Stimulated activated naive B cell treated with anti-CD40 and anti-IgM and Interleukin-4, amounts not matched to agents 10 μg/mL and 1 μg/mL and 100 μg/mL, for 72 hours (primary cell): ENCODE measurements at regions not wholly inside any gene's neighbourhood (a gene's known extent, or its start where the extent isn't known, plus 50 kb on each side); places are given as distances from the start of the nearest gene placed in this dataset.
"Not testable (repeated sequence)": the region's sequence is repeated elsewhere in the genome, so short reads cannot be mapped to it uniquely, and the experiment has no call there.

Source experiments
- ATAC-seq, 2 donors: fragments of 150-1000 bp; cut with Tn5 transposase; replicated peaks; 2 replicates each; pipeline ENCODE4 v1.10.0; 2021; ENCODE audit warnings: moderate library complexity in 1 of 2
- DNase-seq: peaks from one replicate; pipeline ENCODE4 v3.0.0; 2021
- H3K27ac Mint-ChIP-seq: one replicate; pipeline ENCODE4 v1.8.0; 2022; ENCODE audit warnings: mild to moderate bottlenecking, mixed read lengths
- H3K27me3 Mint-ChIP-seq, 2 donors: one replicate each; pipeline ENCODE4 v1.8.0; 2022; ENCODE audit warnings: mixed read lengths in 2 of 2
- H3K36me3 Mint-ChIP-seq, 2 donors: one replicate each; pipeline ENCODE4 v1.8.0; 2022; ENCODE audit warnings: mixed read lengths in 2 of 2, mild to moderate bottlenecking in 1 of 2
- H3K4me1 Mint-ChIP-seq, 2 donors: one replicate each; pipeline ENCODE4 v1.8.0; 2022; ENCODE audit warnings: mixed read lengths in 2 of 2, mild to moderate bottlenecking in 1 of 2
- H3K4me3 Mint-ChIP-seq, 2 donors: one replicate each; pipeline ENCODE4 v1.8.0; 2022; ENCODE audit warnings: mild to moderate bottlenecking in 2 of 2, mixed read lengths in 2 of 2, moderate library complexity in 1 of 2
- H3K9me3 Mint-ChIP-seq, 2 donors: one replicate each; pipeline ENCODE4 v1.8.0; 2022; ENCODE audit warnings: mixed read lengths in 2 of 2, mild to moderate bottlenecking in 1 of 2

DNA sequence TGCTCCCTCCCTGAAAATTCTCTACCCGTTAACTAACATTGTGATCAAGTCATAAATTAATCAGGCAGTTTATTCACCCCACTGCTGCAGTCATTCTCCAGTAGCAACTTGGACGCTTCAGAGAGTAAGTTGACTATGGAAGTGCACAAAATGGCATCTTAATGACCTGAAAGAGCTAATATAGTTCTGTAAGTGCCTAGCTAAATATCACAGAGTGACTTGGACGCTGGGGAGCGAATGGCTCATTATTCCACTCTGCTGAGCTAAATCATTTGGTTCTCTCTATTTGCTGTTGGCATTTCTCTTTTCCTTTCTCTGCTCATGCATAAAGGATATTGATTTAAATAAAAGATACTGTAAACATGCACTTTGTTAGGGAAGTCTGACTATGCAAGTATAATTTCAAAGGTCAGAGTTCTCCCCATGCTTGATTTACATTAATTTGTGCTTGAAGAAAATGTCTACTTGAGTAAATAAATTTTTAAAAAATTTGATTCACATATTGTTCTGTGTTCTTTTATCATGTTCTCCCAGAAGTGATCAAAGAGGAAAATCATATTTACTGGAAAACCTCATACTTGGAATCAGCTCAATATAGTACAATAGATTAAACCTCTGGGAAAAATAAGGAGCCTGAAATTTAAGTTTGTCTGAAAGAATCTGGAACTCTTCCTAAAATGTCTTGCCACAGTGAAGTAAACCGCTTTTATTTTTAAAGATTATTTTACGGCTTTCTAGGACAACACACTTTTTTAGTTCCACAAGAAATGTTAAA is 169.5 kb upstream of the HAPLN1 start:
- ATAC-seq: no peak
- H3K27me3 Mint-ChIP-seq: no peaks in the 10 kb centered on the region
- H3K4me1 Mint-ChIP-seq: no peaks in the 10 kb centered on the region
- H3K4me3 Mint-ChIP-seq: no peak overlapping the region
- no peaks in the 10 kb centered on the region for H3K9me3 Mint-ChIP-seq
- DNase-seq: no peak
- H3K36me3 Mint-ChIP-seq: no peaks in the 10 kb centered on the region
- H3K27ac Mint-ChIP-seq: no peak overlapping the region

GRCh38 chr5:83877911-83878706 is 157.5 kb upstream of the HAPLN1 start:
- Mint-ChIP-seq H3K27me3 (no peaks in the 10 kb centered on the region), H3K4me1 (no peaks in the 10 kb centered on the region)
- no peak for ATAC-seq

GRCh38 chr5:83871533-83872395 is 151.1 kb upstream of the HAPLN1 start:
- DNase-seq (no peak), ATAC-seq (no peak)
- Mint-ChIP-seq H3K36me3 (no peaks in the 10 kb centered on the region), H3K4me3 (no peak overlapping the region), H3K27me3 (peaks cover 0 to 2% of the 10 kb centered on the region in 2 donors), H3K9me3 (no peaks in the 10 kb centered on the region), H3K4me1 (no peaks in the 10 kb centered on the region), H3K27ac (no peak overlapping the region)

More at GRCh38 chr5:83877911-83878706, 157.5 kb upstream of the HAPLN1 start:
- Mint-ChIP-seq H3K4me3 (no peak overlapping the region), H3K27ac (no peak overlapping the region), H3K9me3 (no peaks in the 10 kb centered on the region), H3K36me3 (no peaks in the 10 kb centered on the region)
- no peak for DNase-seq

- Mint-ChIP-seq H3K27me3 (peaks cover 0 to 3% of the 10 kb centered on the region in 2 donors), H3K36me3 (no peaks in the 10 kb centered on the region), H3K4me3 (no peak overlapping the region), H3K27ac (no peak overlapping the region), H3K9me3 (no peaks in the 10 kb centered on the region), H3K4me1 (no peaks in the 10 kb centered on the region)
- DNase-seq: no peak
- no peak for ATAC-seq
These were observed 145.5 kb upstream of the HAPLN1 start for GRCh38 chr5:83866181-83866580.

- H3K4me1 Mint-ChIP-seq: no peaks in the 10 kb centered on the region
- H3K36me3 Mint-ChIP-seq: no peaks in the 10 kb centered on the region
- ATAC-seq (no peak), DNase-seq (no peak)
- H3K27me3 Mint-ChIP-seq: peaks cover 0 to 3% of the 10 kb centered on the region in 2 donors
- H3K9me3 Mint-ChIP-seq: no peaks in the 10 kb centered on the region
- no peak overlapping the region for H3K27ac Mint-ChIP-seq
- no peak overlapping the region for H3K4me3 Mint-ChIP-seq
These were observed 144.9 kb upstream of the HAPLN1 start for GRCh38 chr5:83865579-83865978.

GRCh38 chr5:83864652-83865051 is 144.0 kb upstream of the HAPLN1 start:
- no peak for ATAC-seq
- no peaks in the 10 kb centered on the region for H3K36me3 Mint-ChIP-seq
- H3K27ac Mint-ChIP-seq: no peak overlapping the region
- H3K9me3 Mint-ChIP-seq: no peaks in the 10 kb centered on the region
- no peaks in the 10 kb centered on the region for H3K4me1 Mint-ChIP-seq
- DNase-seq: no peak
- peaks cover 0 to 3% of the 10 kb centered on the region in 2 donors for H3K27me3 Mint-ChIP-seq
- H3K4me3 Mint-ChIP-seq: no peak overlapping the region

- DNase-seq: no peak
- Mint-ChIP-seq H3K36me3 (no peaks in the 10 kb centered on the region), H3K27ac (no peak overlapping the region), H3K9me3 (peaks cover 0 to 1% of the 10 kb centered on the region in 2 donors), H3K4me3 (no peak overlapping the region), H3K4me1 (no peaks in the 10 kb centered on the region), H3K27me3 (no peaks in the 10 kb centered on the region)
- ATAC-seq: no peak
These were observed 136.7 kb upstream of the HAPLN1 start for GRCh38 chr5:83857341-83857740.

GRCh38 chr5:83856881-83857280 is 136.2 kb upstream of the HAPLN1 start:
- no peaks in the 10 kb centered on the region for H3K27me3 Mint-ChIP-seq
- H3K4me1 Mint-ChIP-seq: no peaks in the 10 kb centered on the region
- no peaks in the 10 kb centered on the region for H3K36me3 Mint-ChIP-seq
- H3K4me3 Mint-ChIP-seq: no peak overlapping the region
- peaks cover 0 to 1% of the 10 kb centered on the region in 2 donors for H3K9me3 Mint-ChIP-seq
- ATAC-seq (no peak), DNase-seq (no peak)
- H3K27ac Mint-ChIP-seq: no peak overlapping the region

- H3K4me3 Mint-ChIP-seq, DNase-seq, H3K27me3 Mint-ChIP-seq, H3K9me3 Mint-ChIP-seq, ATAC-seq, H3K36me3 Mint-ChIP-seq, H3K27ac Mint-ChIP-seq, H3K4me1 Mint-ChIP-seq: not testable (repeated sequence)
These were observed 129.8 kb upstream of the HAPLN1 start for GRCh38 chr5:83850412-83850811.

DNA sequence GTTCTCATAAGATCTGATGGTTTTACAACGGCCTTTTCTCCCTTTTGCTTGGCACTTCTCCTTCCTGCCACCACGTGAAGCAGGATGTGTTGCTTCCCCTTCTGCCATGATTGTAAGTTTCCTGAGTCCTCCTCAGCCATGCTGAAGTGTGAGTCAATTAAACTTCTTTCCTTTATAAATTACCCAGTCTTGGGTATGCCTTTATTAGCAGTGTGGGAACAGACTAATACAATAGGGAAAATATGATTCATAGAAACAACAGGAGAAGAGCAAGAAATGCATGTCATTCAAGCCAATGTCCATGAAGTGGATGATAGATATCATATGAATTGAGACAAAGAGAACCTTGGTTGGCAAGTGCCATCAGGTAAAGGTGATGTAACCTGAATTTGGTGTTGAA is 128.3 kb upstream of the HAPLN1 start:
- H3K4me1 Mint-ChIP-seq: no peaks in the 10 kb centered on the region
- no peaks in the 10 kb centered on the region for H3K27me3 Mint-ChIP-seq
- no peak overlapping the region for H3K4me3 Mint-ChIP-seq
- no peak for ATAC-seq
- no peaks in the 10 kb centered on the region for H3K9me3 Mint-ChIP-seq
- no peak overlapping the region for H3K27ac Mint-ChIP-seq
- H3K36me3 Mint-ChIP-seq: no peaks in the 10 kb centered on the region
- DNase-seq: no peak

DNA sequence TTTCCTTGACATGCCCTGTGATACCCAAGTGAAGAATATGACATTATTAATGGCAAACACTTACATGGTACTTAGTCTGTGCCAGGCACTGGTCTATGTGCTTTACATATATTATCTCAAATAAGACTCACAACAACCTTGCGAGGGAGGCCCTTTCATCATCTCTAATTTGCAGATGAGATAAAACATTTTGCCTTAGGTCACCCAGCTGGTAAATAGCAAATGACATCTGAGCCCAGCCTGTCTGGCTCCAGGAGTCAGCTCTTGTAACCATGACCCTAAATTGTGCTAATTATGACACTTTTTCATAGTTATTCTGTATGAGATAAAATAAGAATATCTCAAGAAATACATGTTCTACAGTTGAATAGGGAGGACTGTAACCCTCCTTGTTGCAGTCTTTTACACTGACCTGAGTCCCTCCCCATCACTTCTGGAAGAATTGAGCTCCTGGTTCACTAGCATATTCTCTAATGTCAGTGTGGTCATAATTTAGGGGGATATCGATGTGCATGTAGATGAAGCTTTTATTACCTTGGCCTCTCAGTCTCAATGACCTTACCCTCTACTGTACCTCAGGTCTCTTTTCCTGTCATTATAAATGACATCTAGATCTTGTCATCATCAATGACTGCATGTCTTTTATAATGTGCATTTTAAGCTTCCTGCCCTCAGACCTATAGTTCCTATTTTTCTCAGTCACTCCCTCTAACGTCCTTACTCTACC is 126.1 kb upstream of the HAPLN1 start:
- H3K9me3 Mint-ChIP-seq: no peaks in the 10 kb centered on the region
- H3K36me3 Mint-ChIP-seq: no peaks in the 10 kb centered on the region
- H3K27ac Mint-ChIP-seq: no peak overlapping the region

GRCh38 chr5:83844449-83845068 is 123.9 kb upstream of the HAPLN1 start:
- H3K27ac Mint-ChIP-seq: no peak overlapping the region
- no peaks in the 10 kb centered on the region for H3K27me3 Mint-ChIP-seq
- H3K36me3 Mint-ChIP-seq: no peaks in the 10 kb centered on the region
- H3K4me1 Mint-ChIP-seq: no peaks in the 10 kb centered on the region
- no peak overlapping the region for H3K4me3 Mint-ChIP-seq
- DNase-seq: no peak
- ATAC-seq: peak; percentile 50 to 62
- H3K9me3 Mint-ChIP-seq: no peaks in the 10 kb centered on the region

More for the DNA sequence above, 126.1 kb upstream of the HAPLN1 start:
- no peak overlapping the region for H3K4me3 Mint-ChIP-seq
- no peaks in the 10 kb centered on the region for H3K27me3 Mint-ChIP-seq
- no peak for ATAC-seq
- no peaks in the 10 kb centered on the region for H3K4me1 Mint-ChIP-seq
- DNase-seq: no peak

- ATAC-seq (no peak), DNase-seq (no peak)
- H3K27ac Mint-ChIP-seq: no peak overlapping the region
- no peak overlapping the region for H3K4me3 Mint-ChIP-seq
- H3K9me3 Mint-ChIP-seq: no peaks in the 10 kb centered on the region
- no peaks in the 10 kb centered on the region for H3K36me3 Mint-ChIP-seq
- no peaks in the 10 kb centered on the region for H3K27me3 Mint-ChIP-seq
- H3K4me1 Mint-ChIP-seq: no peaks in the 10 kb centered on the region
These were observed 119.1 kb upstream of the HAPLN1 start for GRCh38 chr5:83839788-83840187.
